CD4-positive, alpha-beta T cell (primary cell): ENCODE measurements at regions not wholly inside any gene's neighbourhood (a gene's known extent, or its start where the extent isn't known, plus 50 kb on each side); places are given as distances from the start of the nearest gene placed in this dataset.

ENCODE experiments used
- ATAC-seq: fragments of 200-7000 bp; cut with Tn5 transposase; one replicate; pipeline ENCODE4 v1.10.0; 2022; ENCODE audit warnings: mild to moderate bottlenecking; ENCODE audit not compliant: poor library complexity
- CTCF ChIA-PET: fragments of 350-600 bp; sonication (Branson Sonifier 250); formaldehyde crosslinking; loops from one replicate; lab custom pipeline; 2021; ENCODE audit warnings: antibody characterized with exemption, inconsistent platforms; lab: Charles Lee
- POLR2A ChIA-PET: fragments of 350-600 bp; sonication (Branson Sonifier 250); formaldehyde crosslinking; loops from one replicate; lab custom pipeline; 2021; ENCODE audit warnings: antibody characterized with exemption, inconsistent platforms; lab: Charles Lee
- DNase-seq, 14 experiments: peaks; one replicate each; pipeline ENCODE4 v3.0.0-alpha.2; 2013 to 2020; ENCODE audit warnings: mixed read lengths in 2 of 14
- H3K27ac ChIP-seq, 2 donors: one replicate each; pipeline versions ENCODE4 v1.5.1 to v1.7.0; 2013; ENCODE audit warnings: low read length in 2 of 2, low read depth in 1 of 2, mild to moderate bottlenecking in 1 of 2
- H3K27me3 ChIP-seq, 2 experiments: 1 replicate in 1 of 2; 2 replicates in 1 of 2; pipeline versions ENCODE4 v1.6.1 to v1.7.0; 2013; ENCODE audit warnings: low read length in 2 of 2, control low read depth in 1 of 2, mild to moderate bottlenecking in 1 of 2, moderate library complexity in 1 of 2; ENCODE audit not compliant: insufficient read depth in 2 of 2, control insufficient read depth in 1 of 2
- H3K36me3 ChIP-seq: one replicate; pipeline ENCODE4 v1.6.1; 2013; ENCODE audit warnings: low read length, control low read depth; ENCODE audit not compliant: insufficient read depth
- H3K4me1 ChIP-seq: one replicate; pipeline ENCODE4 v1.6.1; 2013; ENCODE audit warnings: low read length, control low read depth; ENCODE audit not compliant: insufficient read depth
- H3K4me3 ChIP-seq: one replicate; pipeline ENCODE4 v1.5.1; 2013; ENCODE audit warnings: mild to moderate bottlenecking, low read length, moderate library complexity
- H3K9me3 ChIP-seq, 2 experiments: 1 replicate in 1 of 2; 2 replicates in 1 of 2; pipeline versions ENCODE4 v1.6.1 to v1.7.0; 2013; ENCODE audit warnings: low read length in 2 of 2, mild to moderate bottlenecking in 2 of 2, control low read depth in 1 of 2, moderate library complexity in 1 of 2; ENCODE audit not compliant: control insufficient read depth in 1 of 2, insufficient read depth in 1 of 2
- H3K27ac Mint-ChIP-seq: one replicate; pipeline ENCODE4 v1.8.0; 2020; ENCODE audit warnings: mixed read lengths
- H3K27me3 Mint-ChIP-seq: one replicate; pipeline ENCODE4 v1.8.0; 2021; ENCODE audit warnings: mixed read lengths
- H3K36me3 Mint-ChIP-seq: one replicate; pipeline ENCODE4 v1.8.0; 2021; ENCODE audit warnings: low read depth, mixed read lengths
- H3K4me1 Mint-ChIP-seq: one replicate; pipeline ENCODE4 v1.8.0; 2021; ENCODE audit warnings: low read depth, mixed read lengths
- H3K4me3 Mint-ChIP-seq: one replicate; pipeline ENCODE4 v1.8.0; 2020; ENCODE audit warnings: mild to moderate bottlenecking, mixed read lengths
- H3K9me3 Mint-ChIP-seq: one replicate; pipeline ENCODE4 v1.8.0; 2020; ENCODE audit warnings: mixed read lengths
- intact Hi-C, 2 experiments: fragments of 100-400 bp; cut with DNase I in 1 of 2; cut with micrococcal nuclease in 1 of 2; formaldehyde crosslinking; loops; one replicate each; pipeline versions ENCODE4 v1.15.1 to v1.9.0; 2023 to 2025; cut with DNase I, micrococcal nuclease
- TF ChIP-seq, protein P1 (sequence below): fragments of 200-600 bp; IDR thresholded peaks from one replicate; pipeline ENCODE4 v1.8.0; 2022; ENCODE audit warnings: antibody characterized with exemption, mild to moderate bottlenecking

DNA sequence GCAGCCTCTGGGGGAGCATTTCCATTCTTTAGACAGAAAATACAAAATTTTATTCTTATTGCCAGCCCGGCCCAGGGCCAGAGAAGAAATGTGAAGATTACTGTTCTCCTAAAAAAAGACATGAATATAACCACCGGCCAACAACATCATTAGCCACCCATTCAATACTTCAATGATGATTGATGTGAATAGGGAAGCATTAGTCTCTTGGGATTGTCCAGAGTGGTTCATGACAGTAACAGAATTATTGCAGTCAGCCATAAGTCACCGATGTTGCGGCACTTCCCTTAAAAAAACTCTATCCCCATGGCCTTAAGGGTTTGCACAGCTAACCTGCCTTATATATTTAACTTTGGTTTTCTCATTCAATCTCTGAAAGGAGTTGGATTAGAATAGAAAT lies 418.7 kb downstream of the CENPC start:
- DNase-seq (no peak), ATAC-seq (no peak)
- H3K4me1 ChIP-seq = no peaks in the 10 kb centered on the region
- Mint-ChIP-seq H3K27me3 (no peaks in the 10 kb centered on the region), H3K9me3 (peaks cover 2% of the 10 kb centered on the region), H3K27ac (no peak overlapping the region), H3K36me3 (no peaks in the 10 kb centered on the region), H3K4me3 (no peak overlapping the region), H3K4me1 (no peaks in the 10 kb centered on the region)
- intact Hi-C loops = no loop called here
- H3K27me3 ChIP-seq = no peaks in the 10 kb centered on the region
- H3K4me3 ChIP-seq = no peak overlapping the region
- no peaks in the 10 kb centered on the region for H3K36me3 ChIP-seq
- H3K9me3 ChIP-seq = no peaks in the 10 kb centered on the region
- CTCF ChIA-PET = no interaction called here
- TF ChIP-seq, protein P1, sequence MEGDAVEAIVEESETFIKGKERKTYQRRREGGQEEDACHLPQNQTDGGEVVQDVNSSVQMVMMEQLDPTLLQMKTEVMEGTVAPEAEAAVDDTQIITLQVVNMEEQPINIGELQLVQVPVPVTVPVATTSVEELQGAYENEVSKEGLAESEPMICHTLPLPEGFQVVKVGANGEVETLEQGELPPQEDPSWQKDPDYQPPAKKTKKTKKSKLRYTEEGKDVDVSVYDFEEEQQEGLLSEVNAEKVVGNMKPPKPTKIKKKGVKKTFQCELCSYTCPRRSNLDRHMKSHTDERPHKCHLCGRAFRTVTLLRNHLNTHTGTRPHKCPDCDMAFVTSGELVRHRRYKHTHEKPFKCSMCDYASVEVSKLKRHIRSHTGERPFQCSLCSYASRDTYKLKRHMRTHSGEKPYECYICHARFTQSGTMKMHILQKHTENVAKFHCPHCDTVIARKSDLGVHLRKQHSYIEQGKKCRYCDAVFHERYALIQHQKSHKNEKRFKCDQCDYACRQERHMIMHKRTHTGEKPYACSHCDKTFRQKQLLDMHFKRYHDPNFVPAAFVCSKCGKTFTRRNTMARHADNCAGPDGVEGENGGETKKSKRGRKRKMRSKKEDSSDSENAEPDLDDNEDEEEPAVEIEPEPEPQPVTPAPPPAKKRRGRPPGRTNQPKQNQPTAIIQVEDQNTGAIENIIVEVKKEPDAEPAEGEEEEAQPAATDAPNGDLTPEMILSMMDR = no peak
- POLR2A ChIA-PET = no interaction called here
- no peak overlapping the region for H3K27ac ChIP-seq

DNA sequence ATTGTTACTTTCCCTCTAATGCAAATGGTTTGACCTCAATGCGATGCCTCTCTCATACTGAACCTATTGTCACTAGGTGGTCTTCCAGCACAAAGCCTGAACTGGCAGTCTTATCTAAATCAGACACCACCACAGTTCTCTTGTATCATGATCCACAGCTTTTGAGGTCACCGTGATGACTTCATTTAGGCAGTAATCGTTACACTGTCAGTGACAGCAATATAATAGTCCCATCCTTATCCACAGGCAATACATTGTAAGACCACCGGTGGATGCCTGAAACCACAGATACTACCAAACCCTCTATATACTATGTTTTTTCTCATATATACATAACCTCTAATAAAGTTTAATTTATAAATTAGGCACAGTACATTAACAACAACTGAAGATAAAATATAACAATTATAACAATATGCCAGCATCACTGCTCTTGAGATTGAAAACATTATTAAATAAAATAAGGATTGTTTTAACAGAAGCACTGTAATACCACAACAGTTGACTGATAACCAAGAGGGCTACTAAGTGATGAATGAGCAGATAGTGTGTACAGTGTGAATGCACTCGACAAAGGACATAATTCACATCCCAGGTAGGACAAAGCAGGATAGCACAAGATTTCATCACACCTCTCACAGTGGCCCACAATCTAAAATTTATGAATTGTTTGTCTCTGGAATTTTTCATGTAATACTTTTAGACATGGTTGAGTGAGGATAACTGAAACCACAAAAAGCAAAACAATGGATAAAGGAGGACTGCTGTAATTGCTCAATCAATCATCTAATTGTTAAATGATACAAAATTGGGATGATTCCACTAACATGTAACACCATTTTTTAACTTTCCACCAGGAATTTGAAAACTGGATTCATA lies 419.4 kb downstream of the CENPC start:
- H3K27ac ChIP-seq = no peak overlapping the region
- no peaks in the 10 kb centered on the region for H3K36me3 ChIP-seq
- intact Hi-C loops = no loop called here
- ChIA-PET POLR2A (no interaction called here), CTCF (no interaction called here)
- no peak overlapping the region for H3K4me3 ChIP-seq
- Mint-ChIP-seq H3K4me1 (no peaks in the 10 kb centered on the region), H3K4me3 (no peak overlapping the region), H3K36me3 (no peaks in the 10 kb centered on the region), H3K9me3 (peaks cover 2% of the 10 kb centered on the region), H3K27ac (no peak overlapping the region), H3K27me3 (no peaks in the 10 kb centered on the region)
- DNase-seq (no peak), ATAC-seq (no peak)
- H3K9me3 ChIP-seq = no peaks in the 10 kb centered on the region
- no peaks in the 10 kb centered on the region for H3K4me1 ChIP-seq
- TF ChIP-seq, protein P1 = no peak
- no peaks in the 10 kb centered on the region for H3K27me3 ChIP-seq

DNA sequence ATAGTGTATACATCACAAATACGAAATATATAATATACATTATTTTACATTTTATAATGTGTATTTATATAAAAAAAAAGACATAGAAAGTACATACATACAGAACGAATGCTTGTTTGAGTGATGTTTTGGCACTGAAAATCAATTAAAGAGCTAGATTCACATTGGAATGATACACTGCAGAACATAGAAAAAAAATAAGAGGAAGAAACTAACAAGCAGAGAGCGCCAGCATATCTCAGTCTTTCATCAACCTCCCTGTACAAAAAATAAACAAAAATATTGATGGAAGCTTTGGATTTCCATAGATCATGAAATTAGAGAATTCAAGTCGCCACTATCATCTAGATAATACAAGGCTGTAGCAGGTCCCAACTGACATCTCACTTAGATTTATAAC lies 420.6 kb downstream of the CENPC start:
- ChIA-PET CTCF (no interaction called here), POLR2A (no interaction called here)
- DNase-seq = no peak
- TF ChIP-seq, protein P1 = no peak
- Mint-ChIP-seq H3K4me3 (no peak overlapping the region), H3K4me1 (no peaks in the 10 kb centered on the region), H3K27ac (no peak overlapping the region), H3K36me3 (no peaks in the 10 kb centered on the region), H3K27me3 (no peaks in the 10 kb centered on the region), H3K9me3 (peaks cover 2% of the 10 kb centered on the region)
- intact Hi-C loops = no loop called here
- Histone ChIP-seq H3K36me3 (no peaks in the 10 kb centered on the region), H3K4me3 (no peak overlapping the region), H3K4me1 (no peaks in the 10 kb centered on the region), H3K27ac (no peak overlapping the region), H3K27me3 (no peaks in the 10 kb centered on the region), H3K9me3 (no peaks in the 10 kb centered on the region)
- no peak for ATAC-seq
